H9 (cell line): ENCODE measurements at regions not wholly inside any gene's neighbourhood (a gene's known extent, or its start where the extent isn't known, plus 50 kb on each side); places are given as distances from the start of the nearest gene placed in this dataset.

Experiments used
- DNase-seq: peaks from one replicate; pipeline ENCODE4 v3.0.0-alpha.2; 2017
- H2AFZ ChIP-seq: one replicate; pipeline ENCODE4 v1.6.1; 2013; ENCODE audit warnings: mild to moderate bottlenecking, low read length, control low read depth, moderate library complexity
- H2AK5ac ChIP-seq: 2 replicates; pipeline ENCODE4 v1.6.1; 2013; ENCODE audit warnings: low read length, control low read depth, mixed read lengths; ENCODE audit not compliant: insufficient read length
- H2BK120ac ChIP-seq: one replicate; pipeline ENCODE4 v1.6.1; 2013; ENCODE audit warnings: low read depth, mild to moderate bottlenecking, low read length, control low read depth, inconsistent platforms; ENCODE audit not compliant: poor library complexity, severe bottlenecking
- H2BK12ac ChIP-seq: 2 replicates; pipeline ENCODE4 v1.6.1; 2013; ENCODE audit warnings: low read length, control low read depth, mixed read lengths, low read depth; ENCODE audit not compliant: insufficient read length
- H2BK15ac ChIP-seq: 2 replicates; pipeline ENCODE4 v1.6.1; 2013; ENCODE audit warnings: low read depth, low read length, control low read depth
- H2BK20ac ChIP-seq: one replicate; pipeline ENCODE4 v1.6.1; 2013; ENCODE audit warnings: low read depth, mild to moderate bottlenecking, low read length, control low read depth, inconsistent platforms; ENCODE audit not compliant: poor library complexity, severe bottlenecking
- H2BK5ac ChIP-seq: 2 replicates; pipeline ENCODE4 v1.6.1; 2013; ENCODE audit warnings: low read length, control low read depth, mixed read lengths; ENCODE audit not compliant: insufficient read length
- H3K14ac ChIP-seq: 2 replicates; pipeline ENCODE4 v1.6.1; 2013; ENCODE audit warnings: low read length, control low read depth; ENCODE audit not compliant: insufficient read depth
- H3K18ac ChIP-seq: 2 replicates; pipeline ENCODE4 v1.6.1; 2013; ENCODE audit warnings: low read depth, mild to moderate bottlenecking, mixed read lengths, low read length, control low read depth; ENCODE audit not compliant: insufficient read length
- H3K23ac ChIP-seq: 2 replicates; pipeline ENCODE4 v1.6.1; 2013; ENCODE audit warnings: low read length, control low read depth, mixed read lengths, low read depth; ENCODE audit not compliant: insufficient read length
- H3K23me2 ChIP-seq: 2 replicates; pipeline ENCODE4 v1.6.1; 2013; ENCODE audit warnings: low read depth, mild to moderate bottlenecking, mixed read lengths, low read length, control low read depth; ENCODE audit not compliant: insufficient read length, poor library complexity, severe bottlenecking
- H3K27ac ChIP-seq: 2 replicates; pipeline ENCODE4 v1.5.1; 2013; ENCODE audit warnings: low read length, control low read depth, mixed read lengths, low read depth; ENCODE audit not compliant: insufficient read length
- H3K27me3 ChIP-seq: 2 replicates; pipeline ENCODE4 v1.6.1; 2013; ENCODE audit warnings: low read length, control low read depth, inconsistent platforms; ENCODE audit not compliant: insufficient read depth
- H3K4ac ChIP-seq: 2 replicates; pipeline ENCODE4 v1.6.1; 2013; ENCODE audit warnings: low read depth, mild to moderate bottlenecking, control low read depth, inconsistent platforms, low read length, moderate library complexity
- H3K4me1 ChIP-seq: 2 replicates; pipeline ENCODE4 v1.6.1; 2013; ENCODE audit warnings: low read length, control low read depth, inconsistent platforms; ENCODE audit not compliant: insufficient read depth
- H3K4me2 ChIP-seq: 2 replicates; pipeline ENCODE4 v1.6.1; 2013; ENCODE audit warnings: low read length, control low read depth, mixed read lengths; ENCODE audit not compliant: insufficient read length, insufficient read depth
- H3K56ac ChIP-seq: 2 replicates; pipeline ENCODE4 v1.6.1; 2013; ENCODE audit warnings: low read depth, mild to moderate bottlenecking, mixed read lengths, low read length, control low read depth; ENCODE audit not compliant: insufficient read length
- H3K79me1 ChIP-seq: 2 replicates; pipeline ENCODE4 v1.6.1; 2013; ENCODE audit warnings: low read depth, mild to moderate bottlenecking, moderate library complexity, low read length, control low read depth, inconsistent platforms; ENCODE audit not compliant: insufficient read depth, poor library complexity, severe bottlenecking
- H3K79me2 ChIP-seq: 2 replicates; pipeline ENCODE4 v1.6.1; 2013; ENCODE audit warnings: low read length, control low read depth, inconsistent platforms; ENCODE audit not compliant: insufficient read depth
- H3K9ac ChIP-seq: 2 replicates; pipeline ENCODE4 v1.6.1; 2013; ENCODE audit warnings: low read length, control low read depth, mixed read lengths; ENCODE audit not compliant: insufficient read length; ENCODE audit errors: extremely low read depth
- H3K9me3 ChIP-seq: one replicate; pipeline ENCODE4 v1.6.1; 2013; ENCODE audit warnings: low read depth, low read length, inconsistent platforms; ENCODE audit not compliant: control insufficient read depth
- H3T11ph ChIP-seq: one replicate; pipeline ENCODE4 v1.6.1; 2013; ENCODE audit warnings: mild to moderate bottlenecking, low read length, control low read depth, inconsistent platforms
- H4K20me1 ChIP-seq: one replicate; pipeline ENCODE4 v1.6.1; 2013; ENCODE audit not compliant: control insufficient read depth, insufficient read length, insufficient read depth
- H4K5ac ChIP-seq: 2 replicates; pipeline ENCODE4 v1.6.1; 2013; ENCODE audit warnings: low read depth, mild to moderate bottlenecking, mixed read lengths, low read length, control low read depth; ENCODE audit not compliant: insufficient read length
- H4K8ac ChIP-seq: replicated peaks from 2 replicates; pipeline ENCODE4 v1.6.1; 2013; ENCODE audit warnings: low read length, control low read depth, mixed read lengths, low read depth; ENCODE audit not compliant: insufficient read length
- H4K91ac ChIP-seq: 2 replicates; pipeline ENCODE4 v1.6.1; 2013; ENCODE audit warnings: low read depth, mild to moderate bottlenecking, moderate library complexity, mixed read lengths, low read length, control low read depth; ENCODE audit not compliant: insufficient read length
- H3K27ac Mint-ChIP-seq, 3 experiments: 2 replicates in 2 of 3; 3 replicates in 1 of 3; pipeline ENCODE4 v1.8.0; 2020 to 2021; ENCODE audit warnings: mixed read lengths in 3 of 3, mild to moderate bottlenecking in 1 of 3, moderate library complexity in 1 of 3
- H3K27me3 Mint-ChIP-seq: 2 replicates; pipeline ENCODE4 v1.8.0; 2021; ENCODE audit warnings: low read depth, mild to moderate bottlenecking, moderate library complexity, mixed read lengths
- H3K36me3 Mint-ChIP-seq, 3 experiments: 2 replicates in 2 of 3; 3 replicates in 1 of 3; pipeline ENCODE4 v1.8.0; 2020 to 2021; ENCODE audit warnings: low read depth in 3 of 3, mixed read lengths in 3 of 3; ENCODE audit not compliant: insufficient read depth in 1 of 3
- H3K4me1 Mint-ChIP-seq, 2 experiments: 2 replicates each; pipeline ENCODE4 v1.8.0; 2020; ENCODE audit warnings: mixed read lengths in 2 of 2
- H3K4me3 Mint-ChIP-seq, 2 experiments: 2 replicates in 1 of 2; 3 replicates in 1 of 2; pipeline ENCODE4 v1.8.0; 2020 to 2021; ENCODE audit warnings: mild to moderate bottlenecking in 2 of 2, mixed read lengths in 2 of 2, moderate library complexity in 1 of 2
- H3K9me3 Mint-ChIP-seq, 2 experiments: 2 replicates in 1 of 2; 3 replicates in 1 of 2; pipeline ENCODE4 v1.8.0; 2020; ENCODE audit warnings: mild to moderate bottlenecking in 2 of 2, mixed read lengths in 2 of 2, moderate library complexity in 1 of 2
- WGBS: extraction: QIAGEN DNeasy Blood & Tissue Kit; methylation state at CpG from one replicate; pipeline ENCODE4 v1.1.7; 2013; ENCODE audit warnings: missing lambda C conversion rate, low lambda C conversion rate, mixed read lengths; ENCODE audit not compliant: insufficient read length; ENCODE audit errors: extremely low coverage; 5-methylcytosine and 5-hydroxymethylcytosine counted together
- TF ChIP-seq, protein P1 (sequence below): fragments of 200-600 bp; sonication (generic); conservative IDR thresholded peaks from 3 replicates; pipeline ENCODE4 v1.8.0; 2021; ENCODE audit warnings: antibody characterized with exemption, mild to moderate bottlenecking

DNA sequence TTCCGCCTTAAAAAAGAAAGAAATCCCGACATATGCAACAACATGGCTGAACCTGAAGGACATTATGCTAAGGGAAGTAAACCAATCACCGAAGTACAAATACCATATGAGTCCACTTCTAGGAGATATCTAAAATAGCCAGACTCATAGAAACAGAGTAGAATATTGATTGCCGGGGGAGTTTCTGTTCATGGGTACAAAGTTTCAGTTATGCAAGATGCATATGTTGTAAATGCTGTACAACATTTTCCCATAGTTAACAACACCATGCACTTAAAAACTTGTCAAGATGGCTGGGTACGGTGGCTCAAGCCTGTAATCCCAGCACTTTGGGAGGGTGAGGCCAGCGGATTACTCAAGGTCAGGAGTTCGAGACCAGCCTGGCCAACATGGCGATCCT is 251.5 kb upstream of the EEF2KMT start:
- no peak overlapping the region for H2AFZ ChIP-seq
- H3K18ac ChIP-seq, result no peak overlapping the region
- no peak overlapping the region for H4K5ac ChIP-seq
- no peaks in the 10 kb centered on the region; the same call in 1 of the 2 replicates for H3K4me1 ChIP-seq
- H2BK15ac ChIP-seq, result no peak overlapping the region
- H2BK5ac ChIP-seq, result no peak overlapping the region
- H3K4me2 ChIP-seq, result no peak overlapping the region
- H3K79me2 ChIP-seq, result no peaks in the 10 kb centered on the region
- WGBS, result no CpG with 5 or more reads among the region's 8 CpGs
- TF ChIP-seq, protein P1, sequence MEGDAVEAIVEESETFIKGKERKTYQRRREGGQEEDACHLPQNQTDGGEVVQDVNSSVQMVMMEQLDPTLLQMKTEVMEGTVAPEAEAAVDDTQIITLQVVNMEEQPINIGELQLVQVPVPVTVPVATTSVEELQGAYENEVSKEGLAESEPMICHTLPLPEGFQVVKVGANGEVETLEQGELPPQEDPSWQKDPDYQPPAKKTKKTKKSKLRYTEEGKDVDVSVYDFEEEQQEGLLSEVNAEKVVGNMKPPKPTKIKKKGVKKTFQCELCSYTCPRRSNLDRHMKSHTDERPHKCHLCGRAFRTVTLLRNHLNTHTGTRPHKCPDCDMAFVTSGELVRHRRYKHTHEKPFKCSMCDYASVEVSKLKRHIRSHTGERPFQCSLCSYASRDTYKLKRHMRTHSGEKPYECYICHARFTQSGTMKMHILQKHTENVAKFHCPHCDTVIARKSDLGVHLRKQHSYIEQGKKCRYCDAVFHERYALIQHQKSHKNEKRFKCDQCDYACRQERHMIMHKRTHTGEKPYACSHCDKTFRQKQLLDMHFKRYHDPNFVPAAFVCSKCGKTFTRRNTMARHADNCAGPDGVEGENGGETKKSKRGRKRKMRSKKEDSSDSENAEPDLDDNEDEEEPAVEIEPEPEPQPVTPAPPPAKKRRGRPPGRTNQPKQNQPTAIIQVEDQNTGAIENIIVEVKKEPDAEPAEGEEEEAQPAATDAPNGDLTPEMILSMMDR, result no peak
- no peak overlapping the region for H3K4ac ChIP-seq
- H3K9me3 ChIP-seq, result no peaks in the 10 kb centered on the region
- H2BK20ac ChIP-seq, result no peak overlapping the region
- no peaks in the 10 kb centered on the region for H3K27me3 ChIP-seq
- no peak overlapping the region for H4K8ac ChIP-seq
- no peaks in the 10 kb centered on the region for H3K79me1 ChIP-seq
- no peak overlapping the region for H3K27ac ChIP-seq
- no peak overlapping the region for H3K14ac ChIP-seq
- H3K27ac Mint-ChIP-seq, result no peak overlapping the region
- no peak overlapping the region for H2BK120ac ChIP-seq
- H3K36me3 Mint-ChIP-seq, result no peaks in the 10 kb centered on the region
- no peak overlapping the region for H3K56ac ChIP-seq
- no peaks in the 10 kb centered on the region for H4K20me1 ChIP-seq
- H2BK12ac ChIP-seq, result no peak overlapping the region
- H3K9me3 Mint-ChIP-seq, result no peaks in the 10 kb centered on the region
- peaks cover 10 to 15% of the 10 kb centered on the region in 2 experiments; a peak in 3 of 4 replicates for H3K4me1 Mint-ChIP-seq
- H2AK5ac ChIP-seq, result no peak overlapping the region
- H3K4me3 Mint-ChIP-seq, result no peak overlapping the region
- H3K9ac ChIP-seq, result no peak overlapping the region
- H4K91ac ChIP-seq, result no peak overlapping the region
- no peak overlapping the region for H3T11ph ChIP-seq
- H3K23me2 ChIP-seq, result no peaks in the 10 kb centered on the region
- peaks cover 4% of the 10 kb centered on the region for H3K27me3 Mint-ChIP-seq
- H3K23ac ChIP-seq, result no peak overlapping the region
- DNase-seq, result no peak
